CD4-positive, alpha-beta T cell treated with Interleukin-6 at 100 ng/mL for 8 hours (primary cell): ENCODE measurements at regions not wholly inside any gene's neighbourhood (a gene's known extent, or its start where the extent isn't known, plus 50 kb on each side); places are given as distances from the start of the nearest gene placed in this dataset.
A peak's percentile ranks its signal among the peaks of the same experiment; 100 is the strongest.

ENCODE experiments used
- DNase-seq: peaks from one replicate; pipeline ENCODE4 v3.0.0-alpha.2; 2020; ENCODE audit warnings: mixed read lengths, low spot score

- no peak for DNase-seq
These were observed 306.3 kb downstream of the TLE4 start for GRCh38 chr9:79877943-79878602.

- no peak for DNase-seq
These were observed 296.9 kb downstream of the TLE4 start for GRCh38 chr9:79868567-79869189.

- no peak for DNase-seq
These were observed 291.4 kb downstream of the TLE4 start for GRCh38 chr9:79862921-79863890.

- DNase-seq: peak; percentile 19
These were observed 286.7 kb downstream of the TLE4 start for GRCh38 chr9:79858508-79858907.

GRCh38 chr9:79857188-79857587 lies 285.4 kb downstream of the TLE4 start:
- no peak for DNase-seq

- DNase-seq: no peak
These were observed 275.3 kb downstream of the TLE4 start for GRCh38 chr9:79847074-79847473.

- DNase-seq: no peak
These were observed 258.0 kb downstream of the TLE4 start for GRCh38 chr9:79829566-79830302.

- DNase-seq: no peak
These were observed 252.5 kb downstream of the TLE4 start for GRCh38 chr9:79824265-79824664.

GRCh38 chr9:79817438-79818004 lies 245.8 kb downstream of the TLE4 start:
- no peak for DNase-seq

GRCh38 chr9:79813258-79813638 lies 241.5 kb downstream of the TLE4 start:
- DNase-seq: no peak

GRCh38 chr9:79812507-79813257 lies 240.9 kb downstream of the TLE4 start:
- peak; percentile 1 for DNase-seq

GRCh38 chr9:79812099-79812498 lies 240.3 kb downstream of the TLE4 start:
- DNase-seq: no peak

- no peak for DNase-seq
These were observed 238.2 kb downstream of the TLE4 start for GRCh38 chr9:79809931-79810330.

GRCh38 chr9:79809316-79809876 lies 237.6 kb downstream of the TLE4 start:
- no peak for DNase-seq

- DNase-seq: no peak
These were observed 236.2 kb downstream of the TLE4 start for GRCh38 chr9:79807971-79808370.

GRCh38 chr9:79806086-79806485 lies 234.3 kb downstream of the TLE4 start:
- no peak for DNase-seq

- no peak for DNase-seq
These were observed 229.7 kb downstream of the TLE4 start for GRCh38 chr9:79801459-79801858.

GRCh38 chr9:79800578-79800977 lies 228.8 kb downstream of the TLE4 start:
- no peak for DNase-seq

GRCh38 chr9:79799691-79800335 lies 228.0 kb downstream of the TLE4 start:
- DNase-seq: no peak

GRCh38 chr9:79798450-79798849 lies 226.7 kb downstream of the TLE4 start:
- no peak for DNase-seq
